Duodenal mucosa (tissue), 2 donors: ENCODE measurements at regions not wholly inside any gene's neighbourhood (a gene's known extent, or its start where the extent isn't known, plus 50 kb on each side); places are given as distances from the start of the nearest gene placed in this dataset.
"Not testable (repeated sequence)": the region's sequence is repeated elsewhere in the genome, so short reads cannot be mapped to it uniquely, and the experiment has no call there.

Experiments
- H3K27ac ChIP-seq: one replicate; pipeline ENCODE4 v1.7.0; 2013; ENCODE audit warnings: low read depth, low read length
- H3K27me3 ChIP-seq, 2 donors: one replicate each; pipeline ENCODE4 v1.7.0; 2013; ENCODE audit warnings: low read length in 2 of 2, control low read depth in 1 of 2; ENCODE audit not compliant: insufficient read depth in 2 of 2, control insufficient read depth in 1 of 2
- H3K36me3 ChIP-seq, 2 donors: one replicate each; pipeline ENCODE4 v1.7.0; 2013; ENCODE audit warnings: low read length in 2 of 2, control low read depth in 1 of 2; ENCODE audit not compliant: insufficient read depth in 2 of 2, control insufficient read depth in 1 of 2
- H3K4me1 ChIP-seq, 2 donors: one replicate each; pipeline ENCODE4 v1.7.0; 2013; ENCODE audit warnings: low read length in 2 of 2, control low read depth in 1 of 2; ENCODE audit not compliant: insufficient read depth in 2 of 2, control insufficient read depth in 1 of 2
- H3K4me3 ChIP-seq, 2 donors: one replicate each; pipeline ENCODE4 v1.7.0; 2013; ENCODE audit warnings: low read length in 2 of 2, low read depth in 1 of 2
- H3K9ac ChIP-seq, 2 donors: one replicate each; pipeline ENCODE4 v1.7.0; 2013; ENCODE audit warnings: low read length in 2 of 2, low read depth in 1 of 2
- H3K9me3 ChIP-seq, 2 donors: one replicate each; pipeline ENCODE4 v1.7.0; 2013; ENCODE audit warnings: low read length in 2 of 2, control low read depth in 1 of 2; ENCODE audit not compliant: control insufficient read depth in 1 of 2

- no peaks in the 10 kb centered on the region for H3K9me3 ChIP-seq
- H3K4me1 ChIP-seq = no peaks in the 10 kb centered on the region
Measured at GRCh38 chr20:22063753-22064152, 358.3 kb downstream of the PAX1 start.

GRCh38 chr20:22062874-22063273, 357.4 kb downstream of the PAX1 start:
- Histone ChIP-seq H3K36me3 (no peaks in the 10 kb centered on the region), H3K9me3 (no peaks in the 10 kb centered on the region), H3K4me3 (no peak overlapping the region), H3K27ac (no peak overlapping the region), H3K27me3 (no peaks in the 10 kb centered on the region), H3K9ac (no peak overlapping the region), H3K4me1 (no peaks in the 10 kb centered on the region)

More at GRCh38 chr20:22063753-22064152, 358.3 kb downstream of the PAX1 start:
- H3K27ac ChIP-seq = no peak overlapping the region
- H3K27me3 ChIP-seq = no peaks in the 10 kb centered on the region
- H3K36me3 ChIP-seq = no peaks in the 10 kb centered on the region
- no peak overlapping the region for H3K4me3 ChIP-seq
- no peak overlapping the region for H3K9ac ChIP-seq

GRCh38 chr20:22060610-22061009, 355.1 kb downstream of the PAX1 start:
- H3K27ac ChIP-seq = no peak overlapping the region
- H3K27me3 ChIP-seq = no peaks in the 10 kb centered on the region
- H3K36me3 ChIP-seq = no peaks in the 10 kb centered on the region
- no peak overlapping the region for H3K4me3 ChIP-seq
- no peak overlapping the region for H3K9ac ChIP-seq
- H3K4me1 ChIP-seq = no peaks in the 10 kb centered on the region
- no peaks in the 10 kb centered on the region for H3K9me3 ChIP-seq

GRCh38 chr20:22058746-22059145, 353.3 kb downstream of the PAX1 start:
- H3K4me1 ChIP-seq = no peaks in the 10 kb centered on the region
- no peak overlapping the region for H3K27ac ChIP-seq
- H3K4me3 ChIP-seq = no peak overlapping the region
- no peaks in the 10 kb centered on the region for H3K36me3 ChIP-seq
- H3K9ac ChIP-seq = no peak overlapping the region
- H3K9me3 ChIP-seq = no peaks in the 10 kb centered on the region
- no peaks in the 10 kb centered on the region for H3K27me3 ChIP-seq

GRCh38 chr20:22055981-22056380, 350.5 kb downstream of the PAX1 start:
- no peak overlapping the region for H3K27ac ChIP-seq
- H3K9ac ChIP-seq = no peak overlapping the region
- H3K4me3 ChIP-seq = no peak overlapping the region
- H3K9me3 ChIP-seq = no peaks in the 10 kb centered on the region
- H3K36me3 ChIP-seq = no peaks in the 10 kb centered on the region
- no peaks in the 10 kb centered on the region for H3K4me1 ChIP-seq
- no peaks in the 10 kb centered on the region for H3K27me3 ChIP-seq

DNA sequence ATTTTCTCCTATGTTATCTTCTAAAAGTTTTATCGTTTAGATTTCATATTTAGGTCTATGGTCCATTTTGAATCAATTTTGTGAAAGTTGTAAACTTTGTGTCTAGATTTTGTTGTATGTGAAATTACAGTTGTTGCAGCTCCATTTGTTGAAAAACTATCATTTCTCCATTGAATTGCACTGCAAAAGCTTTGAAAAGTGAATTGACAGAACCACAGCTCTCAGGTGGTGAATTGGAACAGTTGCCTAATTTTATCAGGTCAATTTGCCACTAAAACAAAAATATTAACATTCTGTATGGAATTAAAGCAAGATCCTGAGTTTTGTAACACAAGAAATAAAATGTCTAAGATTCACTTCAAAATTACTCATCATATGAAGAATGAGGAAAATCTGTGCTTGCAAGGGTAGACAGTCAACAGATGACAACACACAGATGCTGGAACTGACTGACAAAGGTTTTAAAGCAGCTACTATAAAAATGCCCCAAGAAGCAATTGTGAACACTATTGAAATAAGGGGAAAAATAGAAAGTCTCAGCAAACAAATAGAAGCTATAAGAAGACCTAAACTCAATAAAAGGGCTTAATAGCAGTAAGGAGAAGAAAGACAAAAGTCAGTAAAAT, 346.7 kb downstream of the PAX1 start:
- no peaks in the 10 kb centered on the region for H3K27me3 ChIP-seq
- H3K4me1 ChIP-seq = no peaks in the 10 kb centered on the region
- H3K9ac ChIP-seq = no peak overlapping the region
- no peak overlapping the region for H3K4me3 ChIP-seq
- no peaks in the 10 kb centered on the region for H3K36me3 ChIP-seq
- H3K27ac ChIP-seq = no peak overlapping the region
- no peaks in the 10 kb centered on the region for H3K9me3 ChIP-seq

GRCh38 chr20:22045956-22046507, 340.6 kb downstream of the PAX1 start:
- not testable (repeated sequence) for H3K9me3 ChIP-seq, H3K36me3 ChIP-seq, H3K9ac ChIP-seq, H3K4me3 ChIP-seq, H3K27ac ChIP-seq, H3K4me1 ChIP-seq, H3K27me3 ChIP-seq

GRCh38 chr20:22027423-22027822, 322.0 kb downstream of the PAX1 start:
- no peak overlapping the region for H3K9ac ChIP-seq
- H3K36me3 ChIP-seq = no peaks in the 10 kb centered on the region
- H3K27ac ChIP-seq = no peak overlapping the region
- no peaks in the 10 kb centered on the region for H3K9me3 ChIP-seq
- no peaks in the 10 kb centered on the region for H3K27me3 ChIP-seq
- H3K4me3 ChIP-seq = no peak overlapping the region
- H3K4me1 ChIP-seq = no peaks in the 10 kb centered on the region

- H3K9me3 ChIP-seq = no peaks in the 10 kb centered on the region
- no peak overlapping the region for H3K27ac ChIP-seq
- H3K9ac ChIP-seq = no peak overlapping the region
- H3K27me3 ChIP-seq = no peaks in the 10 kb centered on the region
- no peaks in the 10 kb centered on the region for H3K36me3 ChIP-seq
- no peak overlapping the region for H3K4me3 ChIP-seq
- H3K4me1 ChIP-seq = no peaks in the 10 kb centered on the region
Measured at GRCh38 chr20:22020201-22020600, 314.7 kb downstream of the PAX1 start.

DNA sequence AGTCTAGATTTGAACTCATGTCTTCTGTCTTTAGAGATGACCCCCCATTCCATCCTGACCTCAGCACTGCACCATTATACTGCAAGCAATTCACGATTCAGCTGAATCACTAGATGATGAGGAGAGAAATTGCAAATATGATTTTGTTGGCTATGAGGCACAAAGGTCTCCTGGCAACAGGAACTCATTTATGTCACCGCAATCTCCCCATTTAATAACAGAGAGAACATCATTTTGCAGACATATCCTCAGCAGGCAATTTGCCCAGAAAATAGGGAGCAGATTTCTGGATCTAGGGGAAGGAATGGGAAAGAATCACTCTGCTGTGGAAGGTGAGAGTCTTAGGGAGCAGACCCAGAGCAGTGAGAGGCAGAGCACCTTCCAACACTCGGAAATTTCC, 303.0 kb downstream of the PAX1 start:
- no peaks in the 10 kb centered on the region for H3K36me3 ChIP-seq
- H3K4me3 ChIP-seq = no peak overlapping the region
- no peak overlapping the region for H3K9ac ChIP-seq
- no peaks in the 10 kb centered on the region for H3K9me3 ChIP-seq
- no peaks in the 10 kb centered on the region for H3K27me3 ChIP-seq
- H3K27ac ChIP-seq = no peak overlapping the region
- H3K4me1 ChIP-seq = no peaks in the 10 kb centered on the region
